Stomach (tissue), 8 donors: ENCODE measurements at regions not wholly inside any gene's neighbourhood (a gene's known extent, or its start where the extent isn't known, plus 50 kb on each side); places are given as distances from the start of the nearest gene placed in this dataset.

Experiments
- DNase-seq, 2 donors: peaks; one replicate each; pipeline versions ENCODE4 v3.0.0 to v3.0.0-alpha.2; 2013 to 2019
- H3K27ac ChIP-seq, 5 donors: fragments of 200-600 bp in 4 of 5; sonication (generic) in 4 of 5; one replicate each; pipeline ENCODE4 v1.5.1; 2013 to 2019; ENCODE audit warnings: mild to moderate bottlenecking in 1 of 5, moderate library complexity in 1 of 5
- H3K27me3 ChIP-seq, 3 donors: fragments of 200-600 bp; sonication (generic); one replicate each; pipeline ENCODE4 v1.5.1; 2017 to 2019; ENCODE audit warnings: mixed run types in 1 of 3
- H3K36me3 ChIP-seq, 4 donors: fragments of 200-600 bp; sonication (generic); 1 replicate in 3 of 4; 2 replicates in 1 of 4; pipeline ENCODE4 v1.5.1; 2016 to 2019
- H3K4me1 ChIP-seq, 4 donors: fragments of 200-600 bp; sonication (generic); one replicate each; pipeline ENCODE4 v1.5.1; 2016 to 2019
- H3K4me3 ChIP-seq, 4 donors: fragments of 200-600 bp; sonication (generic) in 3 of 4; one replicate each; pipeline ENCODE4 v1.5.1; 2016 to 2019; ENCODE audit warnings: mild to moderate bottlenecking in 1 of 4
- H3K9me3 ChIP-seq, 4 donors: fragments of 200-600 bp; sonication (generic); one replicate each; pipeline ENCODE4 v1.5.1; 2016 to 2019
- CTCF ChIP-seq, 7 experiments: fragments of 450-650 bp in 4 of 7; fragments of 200-600 bp in 3 of 7; sonication (generic) in 3 of 7; IDR thresholded peaks; one replicate each; pipeline ENCODE4 v1.5.1; 2016 to 2019; ENCODE audit warnings: antibody characterized with exemption in 7 of 7, control low read depth in 2 of 7, mild to moderate bottlenecking in 1 of 7
- EP300 ChIP-seq: sonication (generic); formaldehyde crosslinking; IDR thresholded peaks from one replicate; pipeline ENCODE4 v1.6.1; 2017; ENCODE audit warnings: antibody characterized with exemption
- POLR2A ChIP-seq, 4 donors: fragments of 450-650 bp; IDR thresholded peaks; one replicate each; pipeline ENCODE4 v1.6.1; 2016; ENCODE audit warnings: antibody characterized with exemption in 4 of 4, control low read depth in 2 of 4, mild to moderate bottlenecking in 1 of 4, moderate library complexity in 1 of 4
- POLR2AphosphoS5 ChIP-seq, 3 donors: sonication (generic); formaldehyde crosslinking; IDR thresholded peaks; one replicate each; pipeline ENCODE4 v1.6.1; 2016; ENCODE audit warnings: antibody characterized with exemption in 3 of 3
- WGBS, 5 donors: extraction: QIAGEN DNeasy Blood & Tissue Kit in 3 of 5; methylation state at CpG; one replicate each; pipeline versions ENCODE4 v1.1.5 to v1.1.7; 2013 to 2018; 5-methylcytosine and 5-hydroxymethylcytosine counted together
- intact Hi-C: fragments of 100-400 bp; cut with DNase I; formaldehyde crosslinking; loops from one replicate; pipeline ENCODE4 v1.15.1; 2023; ENCODE audit warnings: low total_unique reads
- donor health status: healthy with polysubstance abuse.
- donor health status: Bipolar disorder and iron deficiency.
- donor health status: healthy.

- 73 to 84% (median 76%) methylated on average over 3 of the region's 3 CpGs for WGBS, 5 donors
- intact Hi-C loops, result no loop called here
- Histone ChIP-seq H3K36me3 (no peaks in the 10 kb centered on the region), H3K27me3 (no peaks in the 10 kb centered on the region), H3K27ac (no peak overlapping the region), H3K9me3 (no peaks in the 10 kb centered on the region), H3K4me3 (no peak overlapping the region), H3K4me1 (peaks cover 0 to 6% (median 0%) of the 10 kb centered on the region in 4 donors)
- no peak for TF ChIP-seq POLR2A (IDR thresholded peaks at IDR 0.05)
- TF ChIP-seq CTCF (IDR thresholded peaks at IDR 0.05), result no peak
- no peak for TF ChIP-seq POLR2AphosphoS5 (IDR thresholded peaks at IDR 0.05)
- no peak for TF ChIP-seq EP300
- no peak for DNase-seq
Measured at GRCh38 chr12:88985631-88986030, 366.7 kb downstream of the DUSP6 start.

- 91 to 96% (median 95%) methylated on average over 3 of the region's 3 CpGs for WGBS, 5 donors
- H3K36me3 ChIP-seq, result no peaks in the 10 kb centered on the region
- H3K4me1 ChIP-seq, result peaks cover 0 to 6% (median 0%) of the 10 kb centered on the region in 4 donors
- H3K9me3 ChIP-seq, result no peaks in the 10 kb centered on the region
- intact Hi-C loops, result no loop called here
- no peaks in the 10 kb centered on the region for H3K27me3 ChIP-seq
- no peak for TF ChIP-seq EP300
- no peak for TF ChIP-seq POLR2A (IDR thresholded peaks at IDR 0.05)
- TF ChIP-seq CTCF (IDR thresholded peaks at IDR 0.05), result no peak
- no peak for TF ChIP-seq POLR2AphosphoS5 (IDR thresholded peaks at IDR 0.05)
- no peak for DNase-seq
- H3K4me3 ChIP-seq, result no peak overlapping the region
- H3K27ac ChIP-seq, result no peak overlapping the region
Measured at GRCh38 chr12:88985011-88985410, 367.3 kb downstream of the DUSP6 start.

- Histone ChIP-seq H3K4me1 (peaks cover 0 to 6% (median 0%) of the 10 kb centered on the region in 4 donors), H3K9me3 (no peaks in the 10 kb centered on the region), H3K27me3 (no peaks in the 10 kb centered on the region), H3K4me3 (no peak overlapping the region), H3K27ac (no peak overlapping the region), H3K36me3 (no peaks in the 10 kb centered on the region)
- intact Hi-C loops, result no loop called here
- TF ChIP-seq POLR2A (IDR thresholded peaks at IDR 0.05) (no peak), CTCF (IDR thresholded peaks at IDR 0.05) (no peak), POLR2AphosphoS5 (IDR thresholded peaks at IDR 0.05) (no peak), EP300 (no peak)
- 78 to 100% (median 90%) methylated on average over 1 of the region's 1 CpG for WGBS, 5 donors
- peak in 1 of 2 donors; percentile 12 for DNase-seq
Measured at GRCh38 chr12:88982694-88983093, 369.6 kb downstream of the DUSP6 start.

DNA sequence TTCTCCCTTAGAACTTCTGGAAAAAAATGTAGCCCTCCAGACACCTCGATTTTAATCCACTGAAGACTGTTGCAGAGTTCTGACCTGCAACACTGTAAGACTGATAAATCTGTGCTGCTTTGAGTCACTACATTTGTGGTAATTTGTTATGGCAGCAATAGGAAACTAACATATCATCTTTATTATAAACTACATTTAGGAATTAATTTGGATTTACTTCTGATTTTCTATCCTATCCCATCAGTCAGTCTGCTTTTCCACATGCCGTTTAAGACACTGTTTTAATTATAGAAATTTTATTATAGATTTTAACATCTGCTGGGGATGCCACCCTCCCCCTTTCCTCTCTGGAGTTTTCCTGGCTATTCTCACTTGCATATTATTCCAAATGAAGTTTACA lies 375.2 kb downstream of the DUSP6 start:
- no peak overlapping the region for H3K4me3 ChIP-seq
- H3K4me1 ChIP-seq, result no peaks in the 10 kb centered on the region
- whole genome bisulfite sequencing, 5 donors, result 66 to 82% (median 77%) methylated on average over 2 of the region's 2 CpGs
- H3K36me3 ChIP-seq, result no peaks in the 10 kb centered on the region
- no peak overlapping the region for H3K27ac ChIP-seq
- no peaks in the 10 kb centered on the region for H3K9me3 ChIP-seq
- intact Hi-C loops, result no loop called here
- DNase-seq, result no peak
- TF ChIP-seq POLR2A (IDR thresholded peaks at IDR 0.05) (no peak), CTCF (IDR thresholded peaks at IDR 0.05) (no peak), POLR2AphosphoS5 (IDR thresholded peaks at IDR 0.05) (no peak), EP300 (no peak)
- H3K27me3 ChIP-seq, result no peaks in the 10 kb centered on the region
